HepG2 (cell line): ENCODE measurements at regions not wholly inside any gene's neighbourhood (a gene's known extent, or its start where the extent isn't known, plus 50 kb on each side); places are given as distances from the start of the nearest gene placed in this dataset.

ENCODE experiments used
- ATAC-seq: fragments of 200-7000 bp; cut with Tn5 transposase; 3 replicates; pipeline ENCODE4 v1.9.1; 2020; ENCODE audit warnings: mild to moderate bottlenecking, moderate library complexity
- BruUV-seq: library from RNA; stranded (reverse); fragments of 400-500 nt; replicated peaks from 2 replicates; lab custom pipeline; 2021; lab: Mats Ljungman, UMichigan
- CTCF ChIA-PET: fragments of 300-600 bp; formaldehyde crosslinking; extraction: SDS; loops from one replicate; lab custom pipeline; 2021; ENCODE audit warnings: low total read pairs, inconsistent platforms, low intra/inter-chr PET ratio; lab: Yijun Ruan, JAX
- POLR2A ChIA-PET: fragments of 350-600 bp; sonication (Branson Sonifier 250); formaldehyde crosslinking; loops from one replicate; lab custom pipeline; 2020; ENCODE audit warnings: antibody characterized with exemption, inconsistent platforms; lab: Yijun Ruan, JAX
- DNase-seq: peaks from one replicate; pipeline ENCODE4 v3.0.0-alpha.2; 2015; ENCODE audit warnings: low spot score
- FAIRE-seq: peaks from 3 replicates; lab custom pipeline; 2011; peaks lifted over from hg19 to GRCh38; lab: Jason Lieb, UNC
- H2AFZ ChIP-seq: one replicate; pipeline ENCODE4 v1.6.1; 2011; ENCODE audit warnings: low read length, inconsistent platforms
- H3K27ac ChIP-seq: fragments of 300-600 bp; 3 replicates; pipeline ENCODE4 v1.8.0; 2011; ENCODE audit warnings: mixed run types, mild to moderate bottlenecking, mixed read lengths, low read length, inconsistent platforms; ENCODE audit not compliant: insufficient read depth; ENCODE audit errors: extremely low read length
- H3K27me3 ChIP-seq, 2 experiments: fragments of 200-600 bp in 1 of 2; 2 replicates in 1 of 2; 3 replicates in 1 of 2; pipeline versions ENCODE4 v1.6.0 to v1.8.0; 2011; ENCODE audit warnings: low read length in 2 of 2, mild to moderate bottlenecking in 2 of 2, moderate library complexity in 2 of 2, inconsistent platforms in 1 of 2; ENCODE audit not compliant: insufficient read depth in 2 of 2, control insufficient read depth in 1 of 2
- H3K36me3 ChIP-seq, 2 experiments: fragments of 200-600 bp in 1 of 2; replicated peaks in 1 of 2; 2 replicates in 1 of 2; 3 replicates in 1 of 2; pipeline versions ENCODE4 v1.5.1 to v1.8.0; 2011; ENCODE audit warnings: low read length in 2 of 2, inconsistent platforms in 1 of 2; ENCODE audit not compliant: insufficient read depth in 2 of 2, control insufficient read depth in 1 of 2
- H3K4me1 ChIP-seq: 2 replicates; pipeline ENCODE4 v1.5.1; 2012; ENCODE audit warnings: low read length, inconsistent platforms; ENCODE audit not compliant: insufficient read depth
- H3K4me2 ChIP-seq: 2 replicates; pipeline ENCODE4 v1.6.0; 2011; ENCODE audit warnings: low read depth, low read length, inconsistent platforms
- H3K4me3 ChIP-seq, 3 experiments: fragments of 200-600 bp in 1 of 3; sonication (generic), shearing (Covaris generic) in 1 of 3; replicated peaks in 1 of 3; 2 replicates each; pipeline ENCODE4 v1.5.1; 2011 to 2016; ENCODE audit warnings: low read length in 3 of 3, inconsistent platforms in 2 of 3, low read depth in 2 of 3, mild to moderate bottlenecking in 2 of 3, control low read depth in 1 of 3, mixed read lengths in 1 of 3; ENCODE audit not compliant: insufficient read depth in 1 of 3
- H3K79me2 ChIP-seq: one replicate; pipeline ENCODE4 v1.6.1; 2011; ENCODE audit warnings: low read length, inconsistent platforms; ENCODE audit not compliant: insufficient read depth
- H3K9ac ChIP-seq: 2 replicates; pipeline ENCODE4 v1.6.0; 2011; ENCODE audit warnings: mild to moderate bottlenecking, low read depth, low read length, inconsistent platforms; ENCODE audit not compliant: insufficient read depth
- H3K9me3 ChIP-seq: 2 replicates; pipeline ENCODE4 v1.5.1; 2012; ENCODE audit warnings: mild to moderate bottlenecking, low read length
- H4K20me1 ChIP-seq: 2 replicates; pipeline ENCODE4 v1.6.0; 2011; ENCODE audit warnings: inconsistent platforms, mild to moderate bottlenecking, low read length, moderate library complexity; ENCODE audit not compliant: insufficient read depth
- LCORL ChIP-seq, 2 experiments: fragments of 450-650 bp in 1 of 2; sonication (generic) in 1 of 2; formaldehyde crosslinking in 1 of 2; IDR thresholded peaks; 2 replicates each; pipeline versions ENCODE4 v1.5.0 to v1.6.1; 2017 to 2020; ENCODE audit warnings: antibody characterized with exemption in 1 of 2, missing genetic modification reagents in 1 of 2
- PRDM15 ChIP-seq: sonication (generic); formaldehyde crosslinking; IDR thresholded peaks from 2 replicates; pipeline ENCODE4 v1.4.0; 2020; ENCODE audit warnings: missing genetic modification reagents
- SRY ChIP-seq: sonication (generic); formaldehyde crosslinking; IDR thresholded peaks from 2 replicates; pipeline ENCODE4 v1.8.0; 2022; ENCODE audit warnings: mild to moderate bottlenecking, missing genetic modification reagents
- WGBS: methylation state at CpG from one replicate; pipeline ENCODE4 v1.1.6; 2017; ENCODE audit warnings: low lambda C conversion rate; 5-methylcytosine and 5-hydroxymethylcytosine counted together
- in situ Hi-C: cut with HindIII; loops from 2 replicates; pipeline ENCODE4 v1.10.0; 2017; ENCODE audit warnings: low pct_unique_long_range_greater_than_20kb; ENCODE audit not compliant: extremely low pct_ligation_motif_present
- intact Hi-C: fragments of 100-400 bp; cut with micrococcal nuclease; formaldehyde crosslinking; loops from one replicate; pipeline ENCODE4 v1.10.0; 2022; ENCODE audit not compliant: unreplicated experiment

GRCh38 chr17:72404872-72405271 lies 284.1 kb downstream of the SOX9 start:
- peak overlapping the region; percentile 4; the same call in 1 of the 2 replicates for H3K9ac ChIP-seq
- H3K9me3 ChIP-seq = no peaks in the 10 kb centered on the region
- peaks cover 43% of the 10 kb centered on the region for H3K79me2 ChIP-seq
- FAIRE-seq (no peak), DNase-seq (no peak)
- intact Hi-C loops = no loop called here
- no peak overlapping the region for H3K4me3 ChIP-seq
- CTCF ChIA-PET = no interaction called here
- H2AFZ ChIP-seq = no peak overlapping the region
- H4K20me1 ChIP-seq = no peaks in the 10 kb centered on the region
- no peak overlapping the region for H3K4me2 ChIP-seq
- peaks cover 100% of the 10 kb centered on the region for H3K4me1 ChIP-seq
- H3K36me3 ChIP-seq = peaks cover 2 to 4% of the 10 kb centered on the region in 2 experiments
- in situ Hi-C loops = loop anchor here (5.0 kb wide), 2 partner anchors 68 to 283 kb away; partner anchors contain the start of gene SOX9
- BruUV-seq = no TSS peak
- peak; percentile 65; the same call in 1 of the 2 replicates for TF ChIP-seq PRDM15 (CRISPR knock-in tag)
- no peak for TF ChIP-seq SRY (CRISPR knock-in tag)
- TF ChIP-seq LCORL (IDR thresholded peaks at IDR 0.05) = no peak
- 0 out of 2 replicates have a peak, but pooled peaks have one; percentile 25 for TF ChIP-seq LCORL (CRISPR knock-in tag; IDR thresholded peaks at IDR 0.05)
- TF ChIP-seq, all 625 proteins: peak for 2
- ATAC-seq = no peak
- POLR2A ChIA-PET = interaction anchor here (0.8 to 2.8 kb wide), 5 partner anchors 9 to 285 kb away, joined by 3 to 30 read pairs (median 5); partner anchors contain the start of gene SOX9
- H3K27me3 ChIP-seq = no peaks in the 10 kb centered on the region
- H3K27ac ChIP-seq = peak overlapping the region; percentile 98
- 90% methylated on average over 4 of the region's 4 CpGs for WGBS
